HG03342 (cell line): ENCODE measurements at regions not wholly inside any gene's neighbourhood (a gene's known extent, or its start where the extent isn't known, plus 50 kb on each side); places are given as distances from the start of the nearest gene placed in this dataset.

Experiments
- ATAC-seq: cut with Tn5 transposase; IDR thresholded peaks from one replicate; pipeline ENCODE4 v1.9.1; 2021; ENCODE audit warnings: mild to moderate bottlenecking, moderate library complexity; ENCODE audit not compliant: unreplicated experiment

DNA sequence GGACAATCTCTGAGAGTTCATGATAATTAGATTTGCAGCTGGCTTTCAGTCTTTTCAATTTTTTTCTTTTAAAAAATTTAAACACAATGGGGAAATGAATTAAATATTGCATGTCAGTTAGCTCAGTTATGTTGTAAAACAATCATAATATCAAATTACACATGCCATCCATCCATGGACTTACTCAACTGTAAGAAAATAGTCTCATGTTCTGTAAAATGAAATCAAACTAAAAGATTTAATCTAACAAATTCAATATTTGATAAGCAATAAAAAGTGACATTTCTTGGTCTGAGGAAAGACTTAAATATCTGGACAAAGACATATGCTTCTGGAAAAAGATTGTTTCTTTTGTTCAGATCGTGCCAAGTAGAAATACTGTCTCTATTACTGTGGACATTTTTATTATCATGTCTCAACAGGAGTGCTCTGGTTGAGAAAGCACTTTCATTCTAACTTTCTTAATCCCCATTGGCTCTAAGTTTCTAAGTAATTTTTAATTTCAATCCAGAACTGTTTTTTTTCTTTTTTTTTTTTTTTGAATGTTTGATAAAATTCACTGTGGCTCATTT, 179.2 kb upstream of the FAM3C start:
- ATAC-seq, result no peak

DNA sequence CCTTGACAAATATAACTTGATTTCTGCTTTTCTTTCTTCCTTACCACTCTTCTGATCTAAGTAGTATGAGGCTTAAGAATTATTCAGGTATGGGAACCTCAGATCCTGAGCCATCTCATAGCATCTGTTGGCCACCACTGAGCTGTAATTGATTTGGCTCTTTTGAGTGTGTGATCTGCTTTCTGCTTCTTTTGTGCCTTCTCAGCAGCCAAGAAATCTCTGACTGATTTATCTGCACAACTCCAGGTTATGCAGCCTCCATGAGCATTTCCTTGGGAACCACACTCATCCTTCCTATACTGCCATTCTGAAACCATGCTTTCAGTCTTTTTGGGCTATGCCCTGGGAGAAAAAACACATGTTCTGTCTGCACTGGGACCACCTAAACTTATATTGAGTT, 178.0 kb upstream of the FAM3C start:
- no peak for ATAC-seq

DNA sequence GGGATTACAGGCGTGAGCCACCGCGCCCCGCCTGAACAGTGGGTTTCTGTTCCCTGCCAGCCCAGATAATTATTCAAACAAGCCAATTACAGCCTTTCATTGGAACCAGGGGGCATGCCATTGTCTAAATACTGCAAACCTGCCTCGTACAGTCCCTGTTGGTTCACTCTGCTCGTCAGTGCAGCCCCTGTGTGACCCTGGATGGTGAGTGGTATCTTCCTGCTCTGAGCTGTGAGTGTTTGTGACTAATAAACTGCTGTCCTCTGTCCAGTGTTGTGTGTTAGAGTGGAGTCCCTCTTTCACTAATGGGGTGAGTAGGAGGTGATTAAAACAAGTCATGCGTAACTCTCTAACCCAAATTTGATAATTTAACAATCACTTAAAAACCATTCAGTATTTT, 176.5 kb upstream of the FAM3C start:
- no peak for ATAC-seq

DNA sequence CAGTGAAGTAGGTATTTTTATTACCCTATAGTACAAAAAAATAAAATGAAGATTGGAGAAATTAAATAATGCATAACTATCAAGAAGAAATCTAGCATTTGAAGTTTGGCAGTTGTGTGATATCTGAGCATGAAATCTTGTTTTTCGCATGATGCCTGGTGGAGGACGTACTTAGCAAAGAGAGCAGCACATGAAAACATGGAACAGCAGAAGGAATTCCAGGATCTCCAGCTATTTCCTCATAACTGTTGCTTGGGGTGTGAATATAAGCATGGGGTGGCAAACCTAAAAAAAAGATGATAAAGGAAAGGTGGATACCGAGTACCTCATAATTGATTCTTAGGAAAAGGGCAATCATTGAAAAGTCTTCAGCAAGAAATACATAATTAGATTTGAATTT, 174.3 kb upstream of the FAM3C start:
- no peak for ATAC-seq

DNA sequence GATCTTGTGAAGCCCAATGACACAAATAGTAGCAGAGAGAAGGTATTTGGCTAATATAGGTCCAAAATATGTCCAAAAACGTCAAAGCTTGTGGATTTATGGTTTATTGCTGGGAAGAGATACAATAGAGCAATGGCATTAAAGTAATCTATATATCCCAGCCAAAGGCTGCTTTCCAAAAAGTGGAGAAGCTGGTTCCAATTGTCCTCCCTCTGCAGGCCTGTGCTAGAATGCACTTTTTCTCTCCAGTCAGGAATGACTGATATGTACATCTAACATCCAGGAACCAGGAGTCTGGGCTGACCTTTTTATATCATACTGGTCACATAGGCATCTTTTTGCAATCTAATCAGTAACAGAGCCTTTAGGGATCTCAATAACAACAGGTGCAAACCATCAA, 167.1 kb upstream of the FAM3C start:
- no peak for ATAC-seq

DNA sequence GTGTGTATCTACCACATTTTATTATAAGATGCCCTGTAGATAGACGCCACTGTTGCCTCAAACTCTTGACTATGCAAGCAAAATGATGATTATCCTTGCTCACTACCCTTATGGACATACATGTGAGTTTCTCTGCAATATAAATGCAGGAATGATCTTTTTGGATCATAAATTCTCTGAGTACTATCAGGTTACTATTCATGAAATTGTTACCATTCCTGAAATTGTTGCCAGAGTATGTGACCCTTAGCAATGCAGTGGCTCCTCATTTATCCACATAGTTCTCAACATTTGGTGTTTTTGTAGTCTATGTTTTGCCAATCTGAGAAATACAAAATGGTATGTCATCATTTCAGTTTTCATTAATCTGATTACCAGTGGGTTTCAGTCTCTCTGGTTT, 166.2 kb upstream of the FAM3C start:
- ATAC-seq, result no peak

DNA sequence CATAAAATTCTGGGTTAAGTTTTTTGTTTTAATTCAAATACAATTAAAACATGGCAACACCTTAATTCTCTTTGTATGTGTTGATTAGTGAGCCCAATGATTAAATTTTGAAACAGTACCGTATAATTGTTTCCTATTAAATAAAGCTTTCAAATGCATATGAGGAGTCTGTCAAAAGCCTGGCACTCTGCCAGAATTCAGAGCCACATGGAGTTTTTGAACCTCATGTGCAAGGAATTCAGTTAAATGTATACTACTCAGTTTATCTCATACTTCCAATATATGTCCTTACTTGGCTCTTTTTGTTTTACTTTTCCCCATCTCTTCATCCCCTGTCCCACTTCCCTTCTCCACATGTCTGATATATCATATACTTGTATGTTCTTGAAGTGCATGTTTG, 165.6 kb upstream of the FAM3C start:
- ATAC-seq, result no peak

DNA sequence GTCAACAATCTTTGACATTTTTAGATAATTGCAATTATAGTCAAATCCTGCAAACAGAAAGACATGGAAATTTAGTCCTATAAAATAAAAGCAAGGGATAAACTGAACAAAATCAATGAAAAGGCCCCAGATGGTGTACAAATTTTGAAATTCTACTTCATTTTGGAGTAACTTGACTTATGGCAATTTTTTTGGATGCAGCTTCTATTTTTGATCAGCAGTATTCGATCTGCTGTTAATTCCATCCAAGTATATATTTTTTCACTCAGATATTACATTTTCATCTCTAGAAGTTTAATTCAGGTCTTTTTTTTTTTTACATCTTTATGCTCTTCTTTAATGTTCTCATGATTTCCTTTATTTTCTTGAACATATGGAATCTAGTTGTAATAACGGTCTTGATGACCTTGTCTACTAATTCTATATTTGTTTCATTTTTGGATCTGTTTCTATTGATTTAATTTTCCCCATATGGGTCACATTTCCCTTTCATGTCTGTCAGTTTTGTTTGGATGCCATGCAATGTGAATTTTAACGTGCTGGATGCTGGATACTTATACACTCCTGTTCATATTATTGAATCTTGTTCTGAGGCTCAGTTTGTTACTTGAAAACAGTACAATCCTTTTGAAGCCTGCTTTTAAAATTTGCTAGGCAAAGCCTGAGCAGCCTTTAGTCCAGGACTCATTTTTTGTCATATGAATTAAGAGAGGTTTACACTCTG, 164.3 kb upstream of the FAM3C start:
- no peak for ATAC-seq

DNA sequence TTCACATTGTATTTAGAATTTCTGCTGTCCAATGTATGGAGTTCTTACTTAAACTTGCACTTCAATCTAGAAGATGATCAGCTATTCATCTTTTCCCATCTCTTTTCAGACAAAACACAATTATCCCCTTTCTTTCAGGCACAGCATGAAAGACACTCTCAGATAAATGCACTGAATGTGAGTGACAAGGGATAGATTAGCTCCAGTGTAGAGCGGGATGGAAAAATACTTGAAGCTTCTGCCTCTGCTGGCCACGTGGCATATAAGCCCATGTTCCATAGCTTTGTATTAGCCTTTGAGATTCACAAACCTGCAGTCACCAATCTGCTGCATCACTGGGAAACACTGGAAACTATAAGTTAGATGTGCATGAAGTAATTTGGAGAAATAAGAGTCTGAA, 162.2 kb upstream of the FAM3C start:
- no peak for ATAC-seq

DNA sequence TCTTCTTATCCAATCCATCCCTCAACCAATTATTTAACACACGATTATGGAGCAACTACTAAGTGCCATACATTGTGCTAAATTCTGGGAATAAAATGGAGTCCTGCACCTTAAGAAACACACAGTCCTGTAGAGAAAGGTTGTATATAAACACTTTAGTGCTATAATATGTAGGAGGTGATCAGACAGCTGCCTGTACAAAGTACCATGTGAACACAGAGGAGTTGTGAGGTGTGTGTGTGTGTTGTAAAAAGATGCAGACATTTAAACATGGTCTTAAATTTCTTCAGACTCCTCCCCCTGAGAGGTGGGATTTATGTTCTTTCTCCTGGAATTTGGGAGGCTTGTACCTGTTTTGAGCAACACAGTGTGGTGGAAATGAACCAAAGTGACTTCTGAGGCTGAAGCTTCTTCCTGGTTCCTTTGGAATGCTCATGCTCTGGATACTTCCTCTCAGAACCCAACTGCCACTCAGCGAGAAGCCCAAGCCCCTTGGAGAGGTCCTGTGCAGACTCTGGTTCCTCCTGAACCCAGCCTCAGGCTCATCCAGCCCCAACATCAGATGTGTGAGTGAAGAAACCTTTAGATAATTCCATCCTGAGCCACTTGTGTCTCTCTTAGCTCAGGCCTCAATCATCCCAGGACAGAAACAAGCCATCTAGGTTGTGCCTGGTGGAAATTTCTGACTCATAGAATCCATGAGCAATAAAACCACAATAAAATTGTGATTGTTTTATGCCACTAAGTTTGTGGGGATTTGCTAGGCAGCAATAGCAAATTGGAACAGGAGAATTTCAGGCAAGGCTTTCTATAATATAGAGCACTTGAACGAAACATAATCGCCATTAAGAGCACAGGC, 161.2 kb upstream of the FAM3C start:
- ATAC-seq, result no peak

DNA sequence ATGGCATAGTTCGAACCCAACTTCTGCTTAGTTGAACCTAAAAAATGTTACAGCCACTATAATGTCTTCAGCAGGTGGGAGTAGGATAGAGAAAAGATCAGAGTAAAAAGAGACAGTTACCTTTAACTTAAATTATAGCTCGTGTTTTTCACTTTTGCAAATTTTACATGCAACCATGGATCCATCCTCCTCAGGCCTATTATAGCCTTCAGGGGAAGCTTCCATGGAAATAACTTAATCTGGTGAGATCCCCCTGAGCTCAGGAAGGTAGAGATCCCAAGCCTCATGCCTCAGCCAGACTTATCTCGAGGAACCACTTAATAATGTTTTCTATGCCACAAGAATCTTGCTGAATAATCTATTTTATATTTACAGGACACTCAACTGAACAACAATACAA, 159.4 kb upstream of the FAM3C start:
- no peak for ATAC-seq

DNA sequence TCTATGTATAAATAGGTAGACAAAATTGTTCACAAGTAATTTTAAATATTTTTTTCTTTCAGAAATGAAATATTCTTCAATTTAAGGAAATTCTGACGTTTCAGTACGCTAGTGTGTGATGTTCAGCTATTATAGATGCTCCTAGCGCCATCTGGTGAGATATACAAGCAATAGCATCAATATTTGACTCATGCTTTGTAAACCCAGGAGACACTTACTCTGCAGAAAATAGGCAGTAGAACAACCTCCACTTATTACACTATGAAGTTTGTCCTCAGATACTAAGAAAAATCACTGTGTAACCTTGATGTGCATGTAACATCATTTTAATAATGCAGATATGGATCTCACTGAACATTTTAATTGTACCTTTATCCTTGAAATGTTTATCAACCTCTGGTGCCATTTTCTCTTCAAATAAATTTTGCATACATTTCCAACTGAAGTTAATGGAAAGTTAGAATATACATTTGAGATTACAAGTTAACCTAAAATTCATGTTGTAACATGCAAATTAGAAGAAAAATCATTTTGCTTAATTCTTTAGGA, 151.5 kb upstream of the FAM3C start:
- ATAC-seq, result peak; percentile 77

DNA sequence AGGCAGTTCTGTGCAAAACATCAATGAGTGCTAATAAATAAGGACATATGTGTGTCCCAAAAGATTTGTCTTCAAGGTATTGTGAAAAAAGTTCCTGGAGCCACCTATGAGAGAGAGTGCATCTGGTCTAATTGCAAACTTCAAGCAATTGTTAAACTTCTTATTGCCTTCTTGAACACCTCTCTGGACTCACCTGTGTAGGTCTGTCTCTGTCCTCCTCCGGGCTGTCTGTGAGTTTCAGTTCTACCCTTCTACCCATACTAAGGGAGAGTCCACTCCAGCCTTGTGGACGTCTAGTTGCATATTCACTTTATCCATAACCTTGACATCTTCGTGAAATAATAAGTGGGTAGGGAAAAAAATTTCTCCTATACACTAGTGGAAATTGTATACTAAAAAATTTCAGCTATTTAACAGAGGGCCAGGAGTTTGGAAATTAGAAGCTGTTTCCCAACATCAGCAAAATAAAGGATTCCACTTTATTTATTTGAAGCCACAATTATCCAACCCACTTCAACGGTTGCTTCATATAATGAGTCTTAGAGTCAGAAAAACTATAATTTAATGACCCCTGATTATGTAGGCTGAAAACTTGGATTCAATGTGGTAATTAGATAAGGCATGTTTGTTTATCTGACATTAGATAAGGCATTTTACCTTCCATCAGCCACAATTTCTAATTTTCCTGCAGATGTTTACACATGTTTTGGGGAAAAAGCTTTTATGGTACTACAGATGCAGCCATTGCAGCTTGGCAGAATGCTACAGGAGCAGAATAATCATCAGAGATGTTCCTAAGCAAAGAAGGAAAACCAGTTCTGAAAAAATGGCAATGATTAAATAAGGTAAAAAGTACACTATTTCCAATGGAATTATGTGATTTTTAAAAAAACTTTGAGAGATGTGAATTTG, 150.8 kb upstream of the FAM3C start:
- ATAC-seq, result no peak

DNA sequence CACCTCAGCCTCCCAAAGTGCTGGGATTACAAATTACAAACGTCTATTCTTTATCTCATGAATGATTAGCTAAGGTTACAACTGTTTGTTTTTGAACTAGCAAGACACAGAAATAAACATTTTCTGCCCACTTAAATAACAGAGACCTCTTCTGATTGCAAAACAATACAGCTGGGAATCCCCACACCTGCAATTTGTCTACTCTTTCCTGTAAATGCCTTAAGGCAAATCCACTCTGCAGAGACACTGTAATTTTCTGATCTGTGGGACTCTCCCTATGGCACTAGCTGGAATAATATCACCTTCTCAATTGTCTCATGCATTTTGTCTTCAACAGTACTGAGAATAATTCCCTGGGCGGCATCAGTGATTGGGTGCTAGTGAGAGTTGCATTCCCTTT, 149.3 kb upstream of the FAM3C start:
- no peak for ATAC-seq

DNA sequence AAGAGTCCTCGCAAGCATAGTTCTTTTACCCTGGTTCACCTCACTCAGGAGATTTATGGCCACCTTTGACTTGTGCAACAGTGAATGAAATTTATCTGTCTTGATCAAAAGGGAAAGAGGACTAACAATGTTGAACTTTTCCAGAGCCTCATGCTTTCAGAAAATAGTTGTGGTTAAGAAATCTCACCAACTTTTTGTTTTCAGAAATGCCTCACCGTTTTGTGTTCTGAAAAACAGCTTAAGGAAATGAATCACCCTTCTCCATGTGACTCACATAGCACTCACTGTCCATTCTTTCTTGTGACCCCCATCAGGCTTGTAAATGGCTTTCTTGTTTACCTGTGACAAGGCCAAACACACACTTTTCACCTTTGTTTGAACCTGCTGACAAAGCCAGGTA, 148.6 kb upstream of the FAM3C start:
- peak; percentile 69 for ATAC-seq

DNA sequence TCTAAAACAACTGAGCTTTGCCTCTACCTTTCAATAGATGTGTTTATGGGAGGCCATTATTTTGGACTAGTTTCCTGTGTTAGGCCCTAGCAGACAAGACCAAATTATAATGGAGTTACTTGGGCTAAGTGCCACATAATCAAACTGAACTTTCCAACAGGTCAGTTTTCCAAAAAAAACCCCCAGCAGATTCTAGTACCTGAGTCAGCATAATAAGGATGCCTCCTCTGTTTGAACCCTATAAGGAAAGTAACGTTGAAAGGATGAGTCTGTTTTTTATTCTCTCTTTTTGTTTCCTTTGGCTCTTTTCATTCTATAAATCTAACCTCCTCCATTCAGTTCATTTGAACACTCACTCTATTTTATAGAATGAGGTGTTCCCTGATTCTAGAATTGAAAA, 148.1 kb upstream of the FAM3C start:
- ATAC-seq, result no peak

DNA sequence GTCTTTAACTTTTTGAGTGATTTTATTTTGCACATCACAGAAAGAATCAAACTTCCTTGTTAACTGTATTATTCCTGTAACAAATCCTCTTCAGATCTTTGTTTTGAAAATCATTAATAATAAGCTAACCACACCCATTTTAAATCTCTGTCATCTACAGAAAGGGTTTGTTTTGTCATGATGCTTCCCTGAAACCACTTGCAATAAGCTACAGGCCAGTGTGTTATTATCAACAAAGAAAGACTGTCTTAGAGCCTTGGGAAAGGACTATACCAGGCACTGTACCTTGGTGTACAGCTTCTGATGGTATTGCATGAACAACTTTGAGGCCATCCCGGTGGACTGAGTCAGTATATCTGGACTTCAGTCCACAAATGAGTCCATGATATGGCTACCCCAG, 145.3 kb upstream of the FAM3C start:
- ATAC-seq, result no peak

DNA sequence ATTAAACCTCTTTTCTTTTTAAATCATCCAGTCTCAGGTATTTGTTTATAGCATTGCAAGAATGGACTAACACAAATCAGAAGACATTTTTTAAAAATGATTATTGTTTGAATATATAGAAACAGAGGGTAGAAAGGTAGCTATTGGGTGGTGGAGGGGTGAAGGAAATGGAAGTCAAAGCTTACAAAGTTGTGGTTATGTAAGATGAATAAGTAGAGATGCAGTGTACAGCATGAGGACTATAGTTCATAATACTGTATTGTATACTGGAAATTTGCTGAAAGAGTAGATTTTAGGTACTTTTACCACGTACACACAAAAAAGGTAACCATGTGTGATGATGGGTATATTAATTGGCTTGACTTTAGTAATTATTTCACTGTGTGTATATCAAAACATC, 144.0 kb upstream of the FAM3C start:
- no peak for ATAC-seq

DNA sequence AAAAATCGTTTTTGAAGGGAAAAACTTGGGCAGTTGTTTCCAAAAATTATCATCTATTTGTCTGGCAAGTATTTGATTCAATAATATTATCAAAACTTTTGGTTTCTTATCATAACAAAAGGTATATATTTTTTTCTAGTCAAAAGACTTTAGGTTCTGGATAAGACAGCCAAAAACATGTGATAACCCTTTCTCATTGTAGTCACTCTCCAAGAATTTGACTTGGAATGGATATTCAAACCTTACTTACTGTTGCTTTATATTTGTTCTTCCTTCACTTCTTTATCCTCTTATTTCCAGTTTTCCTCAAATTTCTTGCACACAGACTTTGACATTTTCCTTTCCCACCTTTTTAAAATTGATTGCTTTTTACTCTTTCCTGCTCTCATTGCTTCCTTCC, 140.9 kb upstream of the FAM3C start:
- ATAC-seq, result no peak

DNA sequence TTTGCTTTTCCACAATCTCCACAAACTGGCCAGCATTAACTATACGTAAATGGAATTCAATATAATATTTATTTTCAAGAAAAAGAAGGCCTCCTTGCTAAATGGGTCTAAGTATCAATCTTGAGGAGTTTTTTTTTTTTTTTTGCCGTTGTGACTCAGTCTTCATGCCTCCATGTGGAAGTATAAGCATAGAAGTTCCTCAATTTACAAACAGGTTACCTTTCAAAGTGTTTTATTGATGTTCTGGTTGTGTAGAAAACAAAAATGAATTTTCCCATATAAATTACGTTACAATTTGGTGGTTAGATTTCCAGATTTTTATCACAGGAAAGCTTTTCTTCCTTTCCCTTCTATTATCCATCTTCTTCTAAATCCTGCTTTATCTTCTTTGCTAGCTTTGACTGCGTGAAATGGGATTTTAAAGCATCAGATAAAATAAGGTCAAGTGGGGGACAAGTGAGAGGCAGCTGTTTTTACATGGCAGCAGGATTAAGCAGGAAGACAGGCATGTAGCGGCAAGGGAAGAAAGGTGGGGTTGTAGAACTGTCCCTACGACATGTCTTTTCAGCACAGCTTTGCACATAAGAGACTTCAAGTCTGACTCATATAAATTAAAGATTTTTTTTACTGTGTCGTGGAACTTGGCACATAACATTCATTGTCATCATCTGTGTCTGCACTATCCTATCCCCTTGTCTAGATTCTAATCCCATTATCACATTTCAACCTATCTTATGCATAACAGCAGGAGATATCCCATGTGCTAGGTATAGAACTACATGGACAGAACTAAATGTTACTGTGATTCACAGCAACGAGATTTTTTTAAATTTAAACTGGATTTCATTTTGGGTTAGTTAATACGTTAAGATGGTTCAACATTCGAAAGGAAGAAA, 135.3 kb upstream of the FAM3C start:
- no peak for ATAC-seq
